ENCODE measurements at regions not wholly inside any gene's neighbourhood (a gene's known extent, or its start where the extent isn't known, plus 50 kb on each side); places are given as distances from the start of the nearest gene placed in this dataset.

DNA sequence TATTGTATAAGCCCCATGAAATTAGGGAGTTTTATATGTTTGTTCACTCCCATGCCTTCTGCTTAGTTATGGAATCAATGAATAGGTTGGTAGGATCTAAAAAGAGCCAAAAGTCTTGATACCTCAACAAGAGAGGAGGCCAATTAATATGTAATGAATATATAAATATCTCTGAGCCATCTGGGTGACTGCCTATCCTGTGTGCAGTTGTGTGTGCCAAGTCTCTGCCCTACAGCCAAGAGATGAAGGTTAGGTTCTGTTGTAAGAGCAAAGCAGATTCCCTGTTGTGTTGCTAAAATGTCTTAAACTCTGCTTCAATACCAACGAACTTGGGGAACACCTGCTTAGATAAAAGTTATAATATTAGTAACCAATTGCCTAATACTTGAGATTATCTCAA lies 61.8 kb upstream of the GORAB start:
- TF ChIP-seq, protein P1, sequence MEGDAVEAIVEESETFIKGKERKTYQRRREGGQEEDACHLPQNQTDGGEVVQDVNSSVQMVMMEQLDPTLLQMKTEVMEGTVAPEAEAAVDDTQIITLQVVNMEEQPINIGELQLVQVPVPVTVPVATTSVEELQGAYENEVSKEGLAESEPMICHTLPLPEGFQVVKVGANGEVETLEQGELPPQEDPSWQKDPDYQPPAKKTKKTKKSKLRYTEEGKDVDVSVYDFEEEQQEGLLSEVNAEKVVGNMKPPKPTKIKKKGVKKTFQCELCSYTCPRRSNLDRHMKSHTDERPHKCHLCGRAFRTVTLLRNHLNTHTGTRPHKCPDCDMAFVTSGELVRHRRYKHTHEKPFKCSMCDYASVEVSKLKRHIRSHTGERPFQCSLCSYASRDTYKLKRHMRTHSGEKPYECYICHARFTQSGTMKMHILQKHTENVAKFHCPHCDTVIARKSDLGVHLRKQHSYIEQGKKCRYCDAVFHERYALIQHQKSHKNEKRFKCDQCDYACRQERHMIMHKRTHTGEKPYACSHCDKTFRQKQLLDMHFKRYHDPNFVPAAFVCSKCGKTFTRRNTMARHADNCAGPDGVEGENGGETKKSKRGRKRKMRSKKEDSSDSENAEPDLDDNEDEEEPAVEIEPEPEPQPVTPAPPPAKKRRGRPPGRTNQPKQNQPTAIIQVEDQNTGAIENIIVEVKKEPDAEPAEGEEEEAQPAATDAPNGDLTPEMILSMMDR (IDR thresholded peaks at IDR 0.05) = no peak
- no peak overlapping the region for H3K4me3 ChIP-seq
- no peak for DNase-seq (ENCODE audit: low spot score)
- H3K9me3 ChIP-seq = no peaks in the 10 kb centered on the region
- no peaks in the 10 kb centered on the region for H3K4me1 ChIP-seq
- H3K27ac ChIP-seq = no peak overlapping the region
- H3K27me3 ChIP-seq = no peaks in the 10 kb centered on the region
- H3K36me3 ChIP-seq = no peaks in the 10 kb centered on the region

DNA sequence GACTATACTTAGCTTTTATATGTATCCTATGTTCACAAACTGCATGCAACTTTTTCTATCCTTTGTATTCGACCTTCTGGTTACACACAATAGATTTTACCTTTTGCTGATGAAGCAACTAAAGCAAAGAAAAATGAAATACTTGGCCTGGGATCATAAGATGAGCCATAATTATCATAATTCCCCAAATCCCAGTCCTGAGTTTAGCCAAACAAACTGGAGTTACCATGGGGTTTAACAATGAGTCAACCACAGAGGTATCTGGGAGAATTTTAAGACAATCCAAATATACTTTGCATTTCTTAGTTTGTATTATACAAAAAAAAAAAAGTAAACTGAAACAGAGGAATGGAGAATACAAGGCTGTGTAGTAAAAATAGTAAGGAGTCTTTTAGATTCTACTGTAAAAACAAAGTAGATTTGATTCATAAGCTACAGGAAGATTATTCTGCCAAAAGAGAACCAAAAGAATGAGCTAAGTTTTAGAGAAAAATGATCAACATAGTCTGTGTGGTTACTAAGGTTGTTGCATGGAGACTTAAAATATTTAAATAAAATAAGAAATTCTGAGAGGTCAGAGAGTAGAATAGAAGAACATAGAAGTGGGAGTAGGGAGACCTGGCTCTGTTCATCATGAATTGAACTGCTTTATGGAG lies 60.4 kb upstream of the GORAB start:
- no peaks in the 10 kb centered on the region for H3K27me3 ChIP-seq
- H3K27ac ChIP-seq = no peak overlapping the region
- no peaks in the 10 kb centered on the region for H3K36me3 ChIP-seq
- TF ChIP-seq, protein P1 (IDR thresholded peaks at IDR 0.05) = no peak
- DNase-seq (ENCODE audit: low spot score) = no peak
- no peaks in the 10 kb centered on the region for H3K4me1 ChIP-seq
- no peak overlapping the region for H3K4me3 ChIP-seq
- no peaks in the 10 kb centered on the region for H3K9me3 ChIP-seq

DNA sequence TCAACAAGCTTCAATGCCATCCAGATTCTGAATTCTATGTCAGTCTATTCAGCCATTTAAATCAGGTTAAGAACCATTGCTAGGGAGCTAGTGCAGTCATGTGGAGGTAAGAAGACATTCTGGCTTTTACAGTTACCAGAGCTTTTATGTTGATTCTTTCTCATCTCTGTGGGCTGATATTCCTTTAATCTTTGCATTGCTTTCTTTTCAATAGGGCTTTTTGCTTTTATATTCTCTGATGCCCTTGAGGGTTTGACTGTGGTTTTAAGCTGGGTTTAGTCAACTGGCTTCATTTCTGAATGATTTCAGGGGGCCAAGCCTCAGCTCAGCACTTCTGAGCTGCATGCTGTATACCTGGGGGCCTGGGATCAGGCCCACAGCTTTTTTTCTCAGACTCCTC lies 51.0 kb upstream of the GORAB start:
- Histone ChIP-seq H3K9me3 (no peaks in the 10 kb centered on the region), H3K4me1 (no peaks in the 10 kb centered on the region), H3K27ac (no peak overlapping the region), H3K27me3 (no peaks in the 10 kb centered on the region), H3K36me3 (no peaks in the 10 kb centered on the region), H3K4me3 (no peak overlapping the region)
- DNase-seq (ENCODE audit: low spot score) = no peak
- TF ChIP-seq, protein P1 (IDR thresholded peaks at IDR 0.05) = no peak
